D341Med (cell line): ENCODE measurements at regions not wholly inside any gene's neighbourhood (a gene's known extent, or its start where the extent isn't known, plus 50 kb on each side); places are given as distances from the start of the nearest gene placed in this dataset.

ENCODE experiments used
- DNase-seq: peaks from one replicate; pipeline ENCODE4 v3.0.0; 2012; ENCODE audit warnings: low spot score

- no peak for DNase-seq
These were observed 1251.2 kb upstream of the C9orf72 start for GRCh38 chr9:28824432-28824963.

DNA sequence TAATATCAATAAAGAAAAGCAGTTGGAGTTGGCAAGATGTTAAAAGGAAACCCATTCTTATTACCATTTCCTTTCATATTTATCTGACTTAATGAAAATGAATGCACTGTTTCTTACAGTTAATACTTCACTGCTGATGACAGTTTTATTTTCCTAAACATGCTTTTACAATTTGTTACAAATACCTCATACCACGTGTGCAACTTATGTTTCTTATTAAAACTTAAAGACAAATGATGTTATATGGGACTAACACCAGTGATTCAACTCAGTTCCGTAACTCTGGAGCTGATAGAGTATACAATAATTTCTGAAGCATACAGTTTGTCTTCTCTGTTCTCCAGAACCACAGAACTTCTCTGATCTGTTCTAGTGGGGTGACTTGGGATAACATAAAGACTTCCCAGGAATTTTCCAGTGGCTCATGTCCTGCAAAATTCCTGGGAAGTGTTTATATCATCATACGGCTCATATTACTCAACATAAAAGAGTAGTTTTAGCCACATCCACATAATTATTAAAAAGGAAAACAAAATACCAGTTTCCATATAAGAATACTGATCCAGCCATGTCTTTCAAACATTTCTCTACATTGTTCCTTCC is 1259.0 kb upstream of the C9orf72 start:
- DNase-seq = no peak

GRCh38 chr9:28834156-28834555 is 1260.9 kb upstream of the C9orf72 start:
- DNase-seq = no peak

GRCh38 chr9:28839778-28840430 is 1266.6 kb upstream of the C9orf72 start:
- DNase-seq = no peak

GRCh38 chr9:28841775-28842174 is 1268.5 kb upstream of the C9orf72 start:
- DNase-seq = no peak

DNA sequence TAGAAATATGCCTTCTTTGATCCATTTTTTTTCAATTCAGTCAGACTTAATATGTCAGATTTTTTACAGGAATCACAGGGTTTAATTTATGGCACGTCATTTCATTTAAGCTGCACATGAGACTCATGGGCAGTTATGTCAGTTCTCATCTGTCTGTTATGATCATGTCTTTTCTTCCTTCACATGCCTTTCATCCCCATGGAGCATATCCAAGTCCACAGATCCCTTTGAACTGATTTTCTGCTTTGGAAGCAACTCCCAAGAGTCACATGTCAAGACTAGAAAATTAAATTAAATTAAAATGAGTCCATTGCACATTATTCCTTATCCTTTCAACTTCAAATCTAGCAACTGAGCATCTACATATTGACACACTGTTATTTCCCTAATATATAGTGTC is 1274.0 kb upstream of the C9orf72 start:
- no peak for DNase-seq

DNA sequence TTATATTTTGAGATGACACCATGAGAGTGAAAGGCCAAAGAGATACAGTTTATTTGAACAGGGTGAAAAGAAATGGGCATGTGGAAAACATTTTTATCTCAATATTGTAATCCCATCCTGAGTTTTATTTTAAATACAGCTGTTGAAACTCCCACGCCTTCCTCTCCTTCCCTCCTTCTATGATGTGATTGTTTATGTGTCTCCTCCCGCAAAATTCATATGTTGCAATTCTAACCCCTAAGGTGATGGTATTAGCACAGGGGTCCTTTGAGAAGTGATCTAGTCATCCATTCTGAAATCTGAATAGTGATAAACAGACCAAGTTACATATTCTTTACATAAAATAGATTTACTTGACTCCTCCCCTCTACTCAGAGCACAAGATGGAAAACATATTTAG is 1275.4 kb upstream of the C9orf72 start:
- DNase-seq = no peak

- no peak for DNase-seq
These were observed 1280.2 kb upstream of the C9orf72 start for GRCh38 chr9:28853477-28853876.

- no peak for DNase-seq
These were observed 1293.7 kb upstream of the C9orf72 start for GRCh38 chr9:28866951-28867350.

- DNase-seq = no peak
These were observed 1295.1 kb upstream of the C9orf72 start for GRCh38 chr9:28868228-28868990.

GRCh38 chr9:28882529-28882928 is 1309.2 kb upstream of the C9orf72 start:
- DNase-seq = no peak

DNA sequence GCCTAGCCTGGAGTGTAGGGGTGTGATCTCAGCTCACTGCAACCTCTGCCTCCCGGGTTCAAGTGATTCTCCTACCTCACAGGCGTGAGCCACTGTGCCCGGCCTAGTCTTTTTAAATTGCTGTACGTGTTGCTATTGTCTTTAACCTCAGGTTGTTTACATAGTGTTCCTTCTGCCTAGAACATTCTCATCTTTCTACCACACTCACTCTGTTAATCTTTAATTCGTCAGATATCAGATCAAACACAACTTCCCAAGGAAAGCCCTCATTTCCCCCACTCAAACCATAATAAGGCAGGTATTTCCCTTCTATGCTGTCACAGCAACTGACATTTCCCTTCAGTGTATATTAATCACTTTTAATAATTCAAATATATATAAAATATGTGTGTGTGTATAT is 1310.0 kb upstream of the C9orf72 start:
- DNase-seq = no peak

DNA sequence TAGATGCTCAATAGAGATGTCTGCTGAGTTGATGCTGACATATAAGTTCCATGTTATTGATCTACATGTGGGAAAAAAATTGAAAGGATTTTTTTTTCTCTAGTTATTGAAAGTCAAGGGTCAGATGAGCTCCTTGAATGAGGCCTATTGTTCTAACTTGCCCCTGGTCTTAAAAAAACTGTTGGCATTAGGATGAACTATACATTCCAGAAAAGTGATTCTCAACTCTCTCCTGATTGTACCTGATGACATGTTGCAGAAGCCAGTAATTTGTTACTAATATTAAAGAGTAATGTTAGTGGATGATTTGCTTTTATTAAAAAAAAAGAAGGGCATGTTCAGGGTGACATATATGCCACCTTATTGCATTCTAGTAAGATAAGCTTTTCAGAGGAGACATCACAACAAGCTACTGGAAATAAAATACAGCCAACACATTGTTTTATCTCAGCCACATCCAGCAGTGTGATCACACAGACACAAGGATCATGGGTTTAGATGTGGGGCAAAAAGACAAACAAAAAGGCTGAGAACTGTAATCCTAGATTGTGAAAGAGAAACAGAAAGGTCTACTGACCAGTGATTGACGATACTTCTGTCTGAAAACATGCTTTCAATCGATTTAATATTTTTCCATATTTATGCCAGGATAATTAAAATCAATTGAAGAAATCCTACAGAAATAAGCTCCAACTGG is 1314.1 kb upstream of the C9orf72 start:
- no peak for DNase-seq

DNA sequence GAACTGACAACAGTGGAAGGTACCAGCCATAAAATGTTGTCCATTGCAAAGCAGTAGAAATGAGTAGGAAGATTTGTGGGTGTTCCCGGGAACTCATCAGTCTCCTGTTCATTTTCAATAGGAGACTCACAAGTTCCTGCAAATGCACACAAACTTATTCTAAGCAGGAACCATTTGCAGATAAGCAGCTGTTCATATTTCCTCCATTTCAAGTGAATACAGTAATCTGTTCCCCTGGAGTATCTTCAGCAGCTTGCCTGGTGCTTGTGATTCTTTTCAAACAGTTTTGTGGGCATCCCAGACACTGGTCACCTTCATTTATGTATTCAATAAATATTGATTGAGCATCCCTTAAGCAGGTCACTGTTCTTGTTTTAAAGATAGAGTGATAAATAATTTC is 1315.5 kb upstream of the C9orf72 start:
- DNase-seq = no peak

- DNase-seq = no peak
These were observed 1319.3 kb upstream of the C9orf72 start for GRCh38 chr9:28892538-28892937.

GRCh38 chr9:28899267-28899666 is 1326.0 kb upstream of the C9orf72 start:
- DNase-seq = no peak

DNA sequence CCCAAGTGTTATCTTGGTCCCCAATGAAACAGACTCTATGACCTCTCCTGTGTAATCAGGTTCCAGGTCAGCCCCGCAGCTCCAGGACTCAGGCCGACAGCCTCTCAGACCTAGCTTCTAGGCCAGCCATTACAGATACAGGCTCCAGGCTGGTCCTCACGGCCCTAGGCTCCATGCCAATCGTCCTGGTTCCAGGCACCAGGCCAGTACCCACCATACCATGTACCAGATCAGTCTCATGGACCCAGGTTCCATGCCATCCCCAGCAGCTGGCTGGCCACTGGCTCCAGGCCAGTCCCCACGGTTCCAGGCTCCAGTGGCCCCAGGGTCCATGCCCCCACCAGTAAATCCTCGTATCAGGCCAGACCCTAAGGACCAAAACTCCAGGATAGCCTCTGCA is 1326.6 kb upstream of the C9orf72 start:
- no peak for DNase-seq

DNA sequence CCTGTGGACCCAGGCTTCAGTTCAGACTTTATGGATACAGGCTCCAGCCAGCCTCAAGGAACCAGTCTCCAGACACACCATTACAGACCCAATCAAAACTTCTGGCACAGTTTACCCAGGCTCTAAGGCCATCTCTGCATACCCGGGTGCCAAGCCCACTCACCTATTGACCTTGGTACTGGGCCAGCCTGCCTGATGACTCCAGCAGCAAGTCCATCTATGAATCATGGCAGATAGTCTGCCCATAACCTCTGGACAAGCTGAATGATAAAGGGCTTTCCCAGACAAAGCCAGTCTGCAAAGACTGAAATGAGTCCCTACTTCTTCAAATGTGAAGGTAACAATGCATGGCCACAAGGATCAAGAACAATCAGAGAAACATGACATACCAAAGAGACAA is 1327.1 kb upstream of the C9orf72 start:
- DNase-seq = no peak

- DNase-seq = no peak
These were observed 1336.2 kb upstream of the C9orf72 start for GRCh38 chr9:28909526-28909925.

DNA sequence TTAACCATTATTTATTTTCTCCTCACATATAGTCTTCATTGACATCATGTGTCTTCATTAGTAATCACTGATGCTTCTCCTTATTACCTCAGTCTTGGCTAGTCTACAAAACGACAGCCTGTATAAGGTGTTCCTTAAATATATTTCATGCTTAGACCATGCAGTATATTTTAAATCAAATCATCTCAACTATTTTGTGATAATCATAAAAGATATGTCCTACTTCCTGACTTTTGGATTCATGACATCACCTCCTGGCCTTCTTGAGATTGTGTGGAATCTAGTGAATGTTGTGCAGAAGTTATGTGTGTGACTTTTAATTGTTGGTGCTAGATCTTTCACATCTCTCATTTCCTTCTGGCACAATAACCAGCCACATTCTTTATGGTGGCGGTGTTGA is 1339.3 kb upstream of the C9orf72 start:
- DNase-seq = no peak

- DNase-seq = no peak
These were observed 1342.1 kb upstream of the C9orf72 start for GRCh38 chr9:28915202-28915930.

GRCh38 chr9:28916348-28916747 is 1343.1 kb upstream of the C9orf72 start:
- no peak for DNase-seq
